WTC11 (cell line): ENCODE measurements at regions not wholly inside any gene's neighbourhood (a gene's known extent, or its start where the extent isn't known, plus 50 kb on each side); places are given as distances from the start of the nearest gene placed in this dataset.

ENCODE experiments used
- ATAC-seq: fragments of 200-7000 bp; cut with Tn5 transposase; 2 replicates; pipeline ENCODE4 v1.10.0; 2021; ENCODE audit warnings: mild to moderate bottlenecking, moderate library complexity
- CTCF ChIA-PET: fragments of 300-600 bp; sonication (Branson Sonifier 250); formaldehyde crosslinking; loops from one replicate; lab custom pipeline; 2021; ENCODE audit warnings: antibody characterized with exemption; lab: Charles Lee
- POLR2A ChIA-PET: fragments of 350-600 bp; sonication (Branson Sonifier 250); formaldehyde crosslinking; loops from one replicate; lab custom pipeline; 2021; ENCODE audit warnings: antibody characterized with exemption; lab: Charles Lee
- DNase-seq: peaks from one replicate; pipeline ENCODE4 v3.0.0; 2021; ENCODE audit warnings: low spot score
- H3K27ac Mint-ChIP-seq: 2 replicates; pipeline ENCODE4 v1.8.0; 2021; ENCODE audit warnings: mixed read lengths
- H3K27me3 Mint-ChIP-seq: 2 replicates; pipeline ENCODE4 v1.8.0; 2021; ENCODE audit warnings: low read depth, mild to moderate bottlenecking, moderate library complexity, mixed read lengths
- H3K36me3 Mint-ChIP-seq: 2 replicates; pipeline ENCODE4 v1.8.0; 2021; ENCODE audit warnings: mixed read lengths
- H3K4me1 Mint-ChIP-seq: 2 replicates; pipeline ENCODE4 v1.8.0; 2022; ENCODE audit warnings: mixed read lengths
- H3K4me3 Mint-ChIP-seq: 2 replicates; pipeline ENCODE4 v1.8.0; 2021; ENCODE audit warnings: mild to moderate bottlenecking, moderate library complexity, mixed read lengths
- H3K9me3 Mint-ChIP-seq: 2 replicates; pipeline ENCODE4 v1.8.0; 2021; ENCODE audit warnings: mixed read lengths
- ATF1 ChIP-seq: sonication (generic); formaldehyde crosslinking; IDR thresholded peaks from 2 replicates; pipeline ENCODE4 v1.8.1; 2023; ENCODE audit warnings: mild to moderate bottlenecking, moderate library complexity, missing genetic modification reagents
- CTCF ChIP-seq: fragments of 200-600 bp; IDR thresholded peaks from 2 replicates; pipeline ENCODE4 v1.8.0; 2022; ENCODE audit warnings: antibody characterized with exemption
- ERG ChIP-seq: fragments of 250-450 bp; sonication (Bioruptor Pico); IDR thresholded peaks from 2 replicates; pipeline ENCODE4 v1.8.0; 2021; ENCODE audit warnings: mild to moderate bottlenecking
- FOXP1 ChIP-seq: sonication (generic); formaldehyde crosslinking; IDR thresholded peaks from 2 replicates; pipeline ENCODE4 v1.8.0; 2022; ENCODE audit warnings: missing genetic modification reagents, mild to moderate bottlenecking, moderate library complexity, borderline replicate concordance
- HMGA2 ChIP-seq: fragments of 250-450 bp; sonication (Bioruptor Pico); IDR thresholded peaks from 2 replicates; pipeline ENCODE4 v1.4.0; 2021; ENCODE audit warnings: mild to moderate bottlenecking, moderate library complexity
- IRF2 ChIP-seq: sonication (generic); formaldehyde crosslinking; IDR thresholded peaks from 2 replicates; pipeline ENCODE4 v1.8.0; 2022; ENCODE audit warnings: low read depth, missing genetic modification reagents, borderline replicate concordance
- JUN ChIP-seq: sonication (generic); formaldehyde crosslinking; IDR thresholded peaks from 2 replicates; pipeline ENCODE4 v1.8.0; 2023; ENCODE audit warnings: mild to moderate bottlenecking, missing genetic modification reagents
- NFATC4 ChIP-seq: fragments of 250-450 bp; sonication (Bioruptor Pico); IDR thresholded peaks from 2 replicates; pipeline ENCODE4 v1.9.0; 2021; ENCODE audit warnings: mild to moderate bottlenecking
- NR3C1 ChIP-seq: sonication (generic); formaldehyde crosslinking; conservative IDR thresholded peaks from 2 replicates; pipeline ENCODE4 v1.8.1; 2023; ENCODE audit warnings: low read depth, mild to moderate bottlenecking, missing genetic modification reagents
- PRRX2 ChIP-seq: fragments of 250-450 bp; sonication (Bioruptor Pico); IDR thresholded peaks from 2 replicates; pipeline ENCODE4 v1.8.0; 2021; ENCODE audit warnings: mild to moderate bottlenecking
- SMAD4 ChIP-seq: sonication (generic); formaldehyde crosslinking; IDR thresholded peaks from 2 replicates; pipeline ENCODE4 v1.8.0; 2022; ENCODE audit warnings: mild to moderate bottlenecking, missing genetic modification reagents
- TP53 ChIP-seq: sonication (generic); formaldehyde crosslinking; IDR thresholded peaks from 2 replicates; pipeline ENCODE4 v1.8.1; 2023; ENCODE audit warnings: mild to moderate bottlenecking, missing genetic modification reagents
- ZNF396 ChIP-seq: fragments of 250-450 bp; sonication (Bioruptor Pico); IDR thresholded peaks from 2 replicates; pipeline ENCODE4 v1.8.0; 2021; ENCODE audit warnings: mild to moderate bottlenecking, moderate library complexity, borderline replicate concordance
- ZNF425 ChIP-seq: fragments of 250-450 bp; sonication (Bioruptor Pico); conservative IDR thresholded peaks from 2 replicates; pipeline ENCODE4 v1.9.0; 2021; ENCODE audit warnings: mild to moderate bottlenecking

GRCh38 chr13:27868641-27869435, 51.0 kb upstream of the PDX1 start:
- Mint-ChIP-seq H3K27ac (no peak overlapping the region), H3K4me3 (no peak overlapping the region), H3K9me3 (peaks cover 5% of the 10 kb centered on the region; the same call in 1 of the 2 replicates), H3K36me3 (no peaks in the 10 kb centered on the region), H3K27me3 (peaks cover 8% of the 10 kb centered on the region), H3K4me1 (no peaks in the 10 kb centered on the region)
- ATAC-seq, result no peak
- DNase-seq, result no peak
- ChIA-PET POLR2A (no interaction called here), CTCF (interaction anchor here (0.6 to 1.7 kb wide), 29 partner anchors 8 to 561 kb away, joined by 3 to 40 read pairs (median 3); partner anchors contain the start of gene CDX2)
- TF ChIP-seq NFATC4, result no peak
- TF ChIP-seq PRRX2 (CRISPR knock-in tag), result no peak
- no peak for TF ChIP-seq TP53 (CRISPR knock-in tag)
- no peak for TF ChIP-seq HMGA2 (CRISPR knock-in tag)
- TF ChIP-seq ZNF396 (CRISPR knock-in tag), result no peak
- TF ChIP-seq CTCF, result peak; percentile 24; the same call in 1 of the 2 replicates
- no peak for TF ChIP-seq NR3C1
- no peak for TF ChIP-seq ATF1
- no peak for TF ChIP-seq ZNF425 (CRISPR knock-in tag)

- no peak overlapping the region for H3K27ac Mint-ChIP-seq
- POLR2A ChIA-PET, result no interaction called here
- DNase-seq, result no peak
Measured at GRCh38 chr13:27869436-27870095, 50.2 kb upstream of the PDX1 start.

More at GRCh38 chr13:27869436-27870095, 50.2 kb upstream of the PDX1 start:
- Mint-ChIP-seq H3K9me3 (peaks cover 5% of the 10 kb centered on the region; the same call in 1 of the 2 replicates), H3K4me1 (no peaks in the 10 kb centered on the region), H3K27me3 (peaks cover 8% of the 10 kb centered on the region), H3K4me3 (no peak overlapping the region), H3K36me3 (no peaks in the 10 kb centered on the region)
- CTCF ChIA-PET, result interaction anchor here (0.6 to 1.7 kb wide), 29 partner anchors 8 to 560 kb away, joined by 3 to 40 read pairs (median 3); partner anchors contain the start of gene CDX2
- TF ChIP-seq JUN (no peak), ERG (CRISPR knock-in tag) (no peak), IRF2 (CRISPR knock-in tag) (no peak), FOXP1 (no peak), SMAD4 (CRISPR knock-in tag) (no peak), PRRX2 (CRISPR knock-in tag) (no peak)
- no peak for ATAC-seq
